HUES48 (cell line): ENCODE measurements at regions not wholly inside any gene's neighbourhood (a gene's known extent, or its start where the extent isn't known, plus 50 kb on each side); places are given as distances from the start of the nearest gene placed in this dataset.
A peak's percentile ranks its signal among the peaks of the same experiment; 100 is the strongest.

Experiments
- H3K27ac ChIP-seq: one replicate; pipeline ENCODE4 v1.7.0; 2013; ENCODE audit warnings: low read depth, low read length, inconsistent platforms
- H3K27me3 ChIP-seq: 2 replicates; pipeline ENCODE4 v1.6.1; 2013; ENCODE audit warnings: mild to moderate bottlenecking, low read length; ENCODE audit not compliant: control insufficient read depth, insufficient read depth
- H3K36me3 ChIP-seq: 2 replicates; pipeline ENCODE4 v1.6.1; 2013; ENCODE audit warnings: low read length; ENCODE audit not compliant: control insufficient read depth, insufficient read depth
- H3K4me1 ChIP-seq: 2 replicates; pipeline ENCODE4 v1.6.1; 2013; ENCODE audit warnings: mild to moderate bottlenecking, low read length; ENCODE audit not compliant: control insufficient read depth, insufficient read depth
- H3K4me3 ChIP-seq: 2 replicates; pipeline ENCODE4 v1.5.1; 2013; ENCODE audit warnings: mild to moderate bottlenecking, low read depth, low read length
- H3K9ac ChIP-seq: 2 replicates; pipeline ENCODE4 v1.6.1; 2013; ENCODE audit warnings: mild to moderate bottlenecking, low read depth, low read length, moderate library complexity
- H3K9me3 ChIP-seq: 2 replicates; pipeline ENCODE4 v1.6.1; 2013; ENCODE audit warnings: low read length; ENCODE audit not compliant: control insufficient read depth, insufficient read depth

GRCh38 chr12:102629262-102629888 is 149.0 kb upstream of the IGF1 start:
- Histone ChIP-seq H3K27me3 (no peaks in the 10 kb centered on the region), H3K4me3 (no peak overlapping the region), H3K9me3 (peaks cover 5% of the 10 kb centered on the region; the same call in 1 of the 2 replicates), H3K27ac (no peak overlapping the region), H3K4me1 (no peaks in the 10 kb centered on the region), H3K36me3 (no peaks in the 10 kb centered on the region), H3K9ac (no peak overlapping the region)

- Histone ChIP-seq H3K9me3 (peaks cover 5% of the 10 kb centered on the region; the same call in 1 of the 2 replicates), H3K4me1 (no peaks in the 10 kb centered on the region; the same call in 1 of the 2 replicates), H3K4me3 (no peak overlapping the region), H3K9ac (no peak overlapping the region), H3K27ac (no peak overlapping the region), H3K27me3 (no peaks in the 10 kb centered on the region), H3K36me3 (no peaks in the 10 kb centered on the region)
Measured at GRCh38 chr12:102625819-102626218, 145.5 kb upstream of the IGF1 start.

DNA sequence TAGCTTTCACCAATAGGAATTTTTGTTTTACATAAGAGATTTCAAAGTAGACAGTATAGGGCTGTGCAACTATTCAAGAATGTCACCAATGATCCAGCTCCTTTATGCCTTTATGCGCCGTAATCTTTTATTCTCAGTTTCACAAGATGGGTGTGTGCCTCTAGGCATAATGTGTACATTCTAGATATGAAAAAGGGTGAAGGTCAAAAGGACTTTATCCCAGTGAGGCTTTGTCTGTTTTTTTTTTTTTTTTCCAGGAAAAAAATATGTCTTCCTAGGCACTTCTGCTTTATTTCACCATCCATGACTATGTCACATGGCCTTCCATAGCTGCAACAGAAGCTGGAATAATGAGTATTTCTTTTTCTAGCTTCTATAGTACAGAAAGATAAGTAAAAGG is 142.3 kb upstream of the IGF1 start:
- H3K4me1 ChIP-seq: no peaks in the 10 kb centered on the region; the same call in 1 of the 2 replicates
- H3K27me3 ChIP-seq: no peaks in the 10 kb centered on the region
- H3K9ac ChIP-seq: no peak overlapping the region
- H3K27ac ChIP-seq: no peak overlapping the region
- H3K9me3 ChIP-seq: peaks cover 4% of the 10 kb centered on the region; the same call in 1 of the 2 replicates
- H3K36me3 ChIP-seq: no peaks in the 10 kb centered on the region
- no peak overlapping the region for H3K4me3 ChIP-seq

DNA sequence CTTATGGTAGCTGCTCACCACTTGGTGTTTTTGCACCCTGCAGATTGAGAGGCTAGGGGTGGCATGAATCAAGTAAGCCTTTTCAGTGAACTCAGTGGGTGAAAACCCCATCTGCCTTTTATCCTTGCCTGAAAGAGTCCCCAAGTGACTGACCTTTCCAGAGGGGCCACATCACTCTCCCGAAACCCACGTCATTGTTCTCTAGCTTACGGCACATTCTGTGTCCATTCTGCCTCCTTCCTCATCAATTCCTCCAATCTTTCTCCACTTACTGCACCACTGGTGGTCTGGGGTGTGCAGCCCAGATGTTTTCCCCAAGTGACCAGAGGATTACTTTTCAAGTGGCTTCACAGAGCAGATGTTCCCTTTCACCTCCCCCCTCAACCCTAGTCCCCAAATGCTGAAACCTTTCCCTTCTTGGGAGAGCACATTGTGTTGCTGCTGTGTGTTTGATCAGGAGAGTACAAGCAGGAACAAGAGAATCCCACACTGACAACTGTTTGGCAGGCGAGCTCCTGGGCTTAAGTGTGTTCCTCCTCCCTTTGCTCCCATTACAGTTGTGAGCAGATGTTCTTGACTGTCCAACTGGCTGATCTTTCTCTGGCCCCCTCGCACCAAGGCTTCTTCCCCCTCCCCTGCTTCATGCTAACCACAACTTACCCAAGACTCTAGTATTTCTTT is 138.0 kb upstream of the IGF1 start:
- no peaks in the 10 kb centered on the region; the same call in 1 of the 2 replicates for H3K4me1 ChIP-seq
- no peaks in the 10 kb centered on the region for H3K27me3 ChIP-seq
- no peaks in the 10 kb centered on the region for H3K9me3 ChIP-seq
- H3K9ac ChIP-seq: no peak overlapping the region
- no peak overlapping the region for H3K4me3 ChIP-seq
- H3K36me3 ChIP-seq: no peaks in the 10 kb centered on the region
- H3K27ac ChIP-seq: no peak overlapping the region

- Histone ChIP-seq H3K36me3 (no peaks in the 10 kb centered on the region), H3K9me3 (no peaks in the 10 kb centered on the region), H3K27ac (no peak overlapping the region), H3K27me3 (no peaks in the 10 kb centered on the region), H3K4me1 (peaks cover 12% of the 10 kb centered on the region), H3K4me3 (no peak overlapping the region), H3K9ac (no peak overlapping the region)
Measured at GRCh38 chr12:102616692-102617091, 136.3 kb upstream of the IGF1 start.

- Histone ChIP-seq H3K9me3 (peaks cover 5% of the 10 kb centered on the region; the same call in 1 of the 2 replicates), H3K9ac (0 out of 2 replicates have a peak overlapping the region, but pooled peaks have one; percentile 46), H3K27me3 (no peaks in the 10 kb centered on the region), H3K4me3 (peak overlapping the region; percentile 5; the same call in 1 of the 2 replicates), H3K27ac (peak overlapping the region; percentile 82), H3K4me1 (peaks cover 25% of the 10 kb centered on the region), H3K36me3 (no peaks in the 10 kb centered on the region)
Measured at GRCh38 chr12:102611995-102612394, 131.6 kb upstream of the IGF1 start.

DNA sequence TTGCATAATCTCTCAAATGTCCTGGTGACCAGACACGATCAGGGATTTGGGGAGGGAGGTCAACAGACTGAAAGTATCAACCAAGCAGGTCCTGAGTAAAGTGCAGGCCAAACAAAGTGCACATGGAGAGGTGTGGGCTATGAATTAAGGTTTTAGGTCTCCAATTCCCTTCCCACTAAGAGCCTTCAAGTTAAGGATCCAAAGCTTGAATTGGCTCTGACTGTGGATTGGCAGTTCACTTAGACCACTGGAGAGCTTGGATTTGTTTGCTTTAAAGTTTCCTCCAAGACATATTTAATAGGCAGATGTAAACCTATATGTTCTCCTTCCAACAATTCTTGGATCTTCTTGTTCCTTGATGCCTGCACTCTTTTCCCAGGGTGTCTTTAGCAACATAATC is 129.6 kb upstream of the IGF1 start:
- Histone ChIP-seq H3K27me3 (no peaks in the 10 kb centered on the region), H3K4me3 (no peak overlapping the region), H3K9ac (no peak overlapping the region), H3K27ac (no peak overlapping the region), H3K36me3 (no peaks in the 10 kb centered on the region), H3K9me3 (peaks cover 5% of the 10 kb centered on the region; the same call in 1 of the 2 replicates), H3K4me1 (peaks cover 25% of the 10 kb centered on the region)

DNA sequence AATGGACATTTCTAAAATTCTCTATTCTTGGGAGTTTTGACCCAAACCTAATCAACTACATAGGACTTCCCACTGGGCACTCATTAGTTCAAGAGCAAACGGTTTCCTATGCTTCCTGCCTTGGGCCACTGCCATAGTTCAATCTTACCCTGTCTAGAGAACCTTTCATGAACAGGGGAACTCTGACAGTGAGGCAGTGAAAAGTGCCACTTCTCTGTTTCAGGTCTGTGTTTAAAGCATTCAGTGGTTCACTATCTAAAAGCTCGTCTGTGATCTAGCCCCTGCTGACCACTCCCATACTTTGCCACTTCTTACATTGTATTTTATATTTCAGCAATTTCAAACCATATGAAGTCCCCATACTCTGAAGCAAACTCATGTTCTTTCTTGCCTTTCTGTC is 122.7 kb upstream of the IGF1 start:
- Histone ChIP-seq H3K9ac (no peak overlapping the region), H3K4me1 (no peaks in the 10 kb centered on the region), H3K36me3 (no peaks in the 10 kb centered on the region), H3K27ac (no peak overlapping the region), H3K9me3 (no peaks in the 10 kb centered on the region; the same call in 1 of the 2 replicates), H3K4me3 (no peak overlapping the region), H3K27me3 (no peaks in the 10 kb centered on the region)

- Histone ChIP-seq H3K27me3 (no peaks in the 10 kb centered on the region), H3K9ac (no peak overlapping the region), H3K9me3 (no peaks in the 10 kb centered on the region), H3K36me3 (no peaks in the 10 kb centered on the region), H3K4me1 (no peaks in the 10 kb centered on the region), H3K27ac (no peak overlapping the region), H3K4me3 (no peak overlapping the region)
Measured at GRCh38 chr12:102602521-102602920, 122.2 kb upstream of the IGF1 start.

GRCh38 chr12:102601621-102602020 is 121.3 kb upstream of the IGF1 start:
- Histone ChIP-seq H3K36me3 (no peaks in the 10 kb centered on the region), H3K4me3 (no peak overlapping the region), H3K9ac (no peak overlapping the region), H3K27ac (no peak overlapping the region), H3K9me3 (no peaks in the 10 kb centered on the region), H3K4me1 (no peaks in the 10 kb centered on the region), H3K27me3 (no peaks in the 10 kb centered on the region)

DNA sequence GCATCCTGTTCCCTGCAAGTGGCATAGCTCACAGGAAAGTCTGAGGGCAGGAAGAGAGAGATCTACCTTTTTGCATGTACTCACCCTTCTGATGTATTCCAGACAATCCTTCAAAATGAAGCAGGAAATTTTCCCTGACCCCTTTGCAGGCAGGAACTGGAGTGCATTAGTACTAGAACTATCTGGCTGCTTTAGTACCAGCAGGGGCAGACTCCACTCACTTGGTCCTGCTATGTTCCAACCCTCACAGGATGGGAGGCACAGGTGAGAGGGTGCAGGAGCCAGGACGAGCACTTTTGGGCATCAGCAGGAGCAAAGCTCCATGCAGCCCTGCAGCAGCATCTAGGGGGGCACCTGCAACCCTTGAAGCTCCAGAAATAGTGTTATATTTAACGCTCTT is 116.3 kb upstream of the IGF1 start:
- Histone ChIP-seq H3K9me3 (no peaks in the 10 kb centered on the region), H3K27me3 (no peaks in the 10 kb centered on the region), H3K36me3 (no peaks in the 10 kb centered on the region), H3K4me1 (no peaks in the 10 kb centered on the region), H3K4me3 (no peak overlapping the region), H3K9ac (no peak overlapping the region), H3K27ac (no peak overlapping the region)
